AG04449 (cell line): ENCODE measurements at regions not wholly inside any gene's neighbourhood (a gene's known extent, or its start where the extent isn't known, plus 50 kb on each side); places are given as distances from the start of the nearest gene placed in this dataset.

Source experiments
- CTCF ChIA-PET: fragments of 350-600 bp; formaldehyde crosslinking; extraction: SDS; loops from one replicate; lab custom pipeline; 2021; ENCODE audit warnings: antibody characterized with exemption; lab: Yijun Ruan, JAX
- POLR2A ChIA-PET: fragments of 400-600, 350-600 bp; formaldehyde crosslinking; extraction: SDS; loops from one replicate; lab custom pipeline; 2020; ENCODE audit warnings: antibody characterized with exemption, inconsistent platforms; lab: Yijun Ruan, JAX
- DNase-seq: peaks from one replicate; pipeline ENCODE4 v3.0.0-alpha.2; 2010; ENCODE audit warnings: low read depth, low spot score
- H3K4me3 ChIP-seq: 2 replicates; pipeline ENCODE4 v1.5.1; 2011; ENCODE audit warnings: low read depth, mild to moderate bottlenecking, control low read depth, low read length
- TF ChIP-seq, protein P1 (sequence below): IDR thresholded peaks from one replicate; pipeline ENCODE4 v1.5.1; 2011; ENCODE audit warnings: mild to moderate bottlenecking, moderate library complexity, low read length, control low read depth, inconsistent platforms; ENCODE audit not compliant: insufficient read depth; ENCODE audit errors: missing control alignments

DNA sequence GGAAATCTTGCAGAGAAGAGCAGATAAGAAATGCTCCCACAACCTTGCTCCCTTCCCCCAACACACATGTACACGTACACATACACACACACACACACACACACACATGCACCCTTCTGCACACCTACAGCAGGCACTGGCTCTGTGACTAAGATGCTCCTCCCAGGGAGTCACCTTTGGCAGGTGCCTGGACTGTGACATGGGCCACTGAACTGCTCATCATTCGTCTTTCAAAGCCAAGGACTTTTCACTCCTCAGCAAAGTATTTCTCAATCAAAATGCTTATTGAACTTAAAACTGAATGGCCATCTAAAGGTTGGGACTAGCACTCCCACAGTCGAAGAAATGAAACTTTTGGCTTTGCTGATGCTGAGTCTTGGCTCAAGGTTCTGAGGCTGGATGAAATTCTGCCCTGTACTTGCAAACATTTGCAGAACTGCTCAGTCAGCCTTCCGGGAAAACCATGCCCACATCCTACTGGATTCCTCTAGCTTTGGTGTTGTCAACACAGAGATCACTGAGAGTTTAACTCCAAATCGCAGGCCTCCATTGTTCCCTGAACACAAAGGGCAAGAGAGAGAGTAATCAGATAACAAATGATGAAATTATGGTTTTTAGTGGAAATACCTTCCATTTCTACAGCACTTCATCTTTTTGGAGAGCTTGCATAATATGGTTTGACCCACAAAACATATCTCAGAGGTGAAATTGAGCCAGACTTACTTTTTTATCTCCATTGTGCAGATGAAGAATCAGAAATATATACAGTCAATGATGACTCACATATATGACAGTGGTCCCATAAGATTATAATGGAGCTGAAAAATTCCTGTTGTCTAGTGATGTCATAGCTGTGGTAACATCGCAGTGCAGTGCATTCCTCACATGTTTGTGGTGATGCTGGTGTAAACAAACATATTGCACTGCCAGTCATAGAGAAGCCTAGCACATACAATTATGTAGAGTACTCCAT is 72.4 kb upstream of the BCAR3 start:
- ChIA-PET POLR2A (interaction anchor here (0.5 kb wide), 1 partner anchor 96 kb away, joined by 4 read pairs; no protein-coding TSS in a partner anchor), CTCF (interaction anchor here (0.8 to 2.2 kb wide), 7 partner anchors 9 to 90 kb away, joined by 3 to 14 read pairs (median 4); no protein-coding TSS in a partner anchor)
- no peak overlapping the region for H3K4me3 ChIP-seq
- DNase-seq: peak; percentile 68
- TF ChIP-seq, protein P1, sequence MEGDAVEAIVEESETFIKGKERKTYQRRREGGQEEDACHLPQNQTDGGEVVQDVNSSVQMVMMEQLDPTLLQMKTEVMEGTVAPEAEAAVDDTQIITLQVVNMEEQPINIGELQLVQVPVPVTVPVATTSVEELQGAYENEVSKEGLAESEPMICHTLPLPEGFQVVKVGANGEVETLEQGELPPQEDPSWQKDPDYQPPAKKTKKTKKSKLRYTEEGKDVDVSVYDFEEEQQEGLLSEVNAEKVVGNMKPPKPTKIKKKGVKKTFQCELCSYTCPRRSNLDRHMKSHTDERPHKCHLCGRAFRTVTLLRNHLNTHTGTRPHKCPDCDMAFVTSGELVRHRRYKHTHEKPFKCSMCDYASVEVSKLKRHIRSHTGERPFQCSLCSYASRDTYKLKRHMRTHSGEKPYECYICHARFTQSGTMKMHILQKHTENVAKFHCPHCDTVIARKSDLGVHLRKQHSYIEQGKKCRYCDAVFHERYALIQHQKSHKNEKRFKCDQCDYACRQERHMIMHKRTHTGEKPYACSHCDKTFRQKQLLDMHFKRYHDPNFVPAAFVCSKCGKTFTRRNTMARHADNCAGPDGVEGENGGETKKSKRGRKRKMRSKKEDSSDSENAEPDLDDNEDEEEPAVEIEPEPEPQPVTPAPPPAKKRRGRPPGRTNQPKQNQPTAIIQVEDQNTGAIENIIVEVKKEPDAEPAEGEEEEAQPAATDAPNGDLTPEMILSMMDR: no peak

DNA sequence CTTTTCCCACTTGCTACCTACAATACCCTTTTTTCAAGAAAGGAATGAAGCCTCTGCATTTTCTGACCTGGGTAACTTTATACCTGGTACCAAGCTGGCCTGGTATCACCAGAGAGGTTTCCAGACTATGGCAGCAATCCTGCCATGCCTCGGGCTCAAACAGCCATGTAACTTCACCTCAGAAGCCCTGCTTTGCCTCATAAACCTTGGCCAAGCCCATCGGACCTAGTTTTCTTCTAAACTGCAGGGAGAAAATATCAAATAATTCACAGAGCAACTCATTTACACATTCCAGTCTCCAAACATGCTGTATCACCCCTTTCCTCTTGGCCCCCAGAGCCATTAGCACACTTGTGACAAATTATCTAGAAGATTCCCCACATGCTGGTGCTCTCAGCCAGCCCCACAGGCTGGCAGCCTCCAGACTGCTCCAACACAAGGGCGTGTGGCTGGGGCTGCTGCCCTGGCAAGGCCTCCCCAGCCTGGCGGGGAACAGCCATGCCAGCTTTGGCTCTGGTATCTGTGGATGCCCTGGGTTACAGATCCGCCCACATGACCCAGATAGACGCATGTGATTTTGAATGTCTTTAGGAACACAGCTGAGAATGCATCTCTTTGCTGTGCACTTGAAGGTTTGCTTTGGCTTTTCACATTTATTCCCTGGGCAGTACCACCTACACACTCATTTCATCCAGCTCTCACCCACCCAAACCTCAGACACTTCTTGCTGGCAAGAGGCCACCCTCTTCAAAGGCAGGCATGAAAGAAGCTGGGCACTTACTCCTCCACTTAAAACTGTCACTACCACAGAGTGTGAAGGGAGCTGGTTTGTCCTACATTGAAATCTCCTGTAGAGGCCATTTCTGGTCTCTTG is 70.0 kb upstream of the BCAR3 start:
- TF ChIP-seq, protein P1: no peak
- ChIA-PET CTCF (interaction anchor here (1.2 to 4.4 kb wide), 5 partner anchors 12 to 92 kb away, joined by 3 to 23 read pairs (median 16); no protein-coding TSS in a partner anchor), POLR2A (interaction anchor here (0.6 kb wide), 1 partner anchor 34 kb away, joined by 5 read pairs; no protein-coding TSS in a partner anchor)
- DNase-seq: no peak
- H3K4me3 ChIP-seq: no peak overlapping the region

DNA sequence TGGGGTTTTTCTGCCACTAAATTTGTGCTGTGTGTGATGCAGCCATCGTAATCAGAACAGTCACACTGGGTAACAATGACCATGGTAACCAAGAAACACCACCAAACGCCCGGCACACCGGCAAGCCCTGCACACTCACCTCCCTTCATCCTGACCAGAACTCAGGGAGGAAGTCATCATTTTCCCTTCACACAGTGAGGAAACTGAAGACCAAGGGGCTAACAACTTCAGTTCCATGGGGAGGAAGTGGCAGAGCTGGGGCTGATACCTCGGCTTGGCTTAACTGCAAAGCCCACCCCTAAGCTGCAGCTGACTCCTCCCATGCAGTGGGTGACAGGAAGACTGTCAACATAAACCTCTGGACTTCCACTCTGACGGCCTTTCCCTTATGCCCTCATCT is 69.3 kb upstream of the BCAR3 start:
- TF ChIP-seq, protein P1: no peak
- H3K4me3 ChIP-seq: no peak overlapping the region
- no peak for DNase-seq
- ChIA-PET CTCF (interaction anchor here (1.0 to 4.4 kb wide), 6 partner anchors 11 to 93 kb away, joined by 3 to 23 read pairs (median 10); no protein-coding TSS in a partner anchor), POLR2A (no interaction called here)

DNA sequence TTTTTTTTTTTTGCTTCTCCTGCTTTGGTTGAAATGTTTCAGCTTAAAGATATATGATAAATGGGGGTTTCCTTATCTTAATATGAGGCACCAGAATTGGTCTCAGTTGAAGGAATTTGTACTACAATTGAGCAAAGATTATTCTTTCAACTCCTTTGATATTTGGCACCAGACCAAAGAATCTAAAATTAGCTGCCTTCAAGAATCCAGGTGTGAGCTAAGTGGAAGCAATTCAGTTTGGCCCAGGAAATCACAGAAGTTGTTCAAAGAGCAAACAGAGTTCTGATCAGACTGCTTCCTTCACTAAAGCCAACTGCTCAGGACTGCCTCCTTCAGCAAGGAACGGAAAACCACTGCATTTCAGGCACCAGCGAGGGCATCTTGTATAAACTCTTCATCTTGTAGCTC is 68.3 kb upstream of the BCAR3 start:
- H3K4me3 ChIP-seq: no peak overlapping the region
- no peak for DNase-seq
- POLR2A ChIA-PET: no interaction called here
- CTCF ChIA-PET: interaction anchor here (1.0 to 4.4 kb wide), 5 partner anchors 10 to 88 kb away, joined by 3 to 23 read pairs (median 16); no protein-coding TSS in a partner anchor
- TF ChIP-seq, protein P1: peak; percentile 4

DNA sequence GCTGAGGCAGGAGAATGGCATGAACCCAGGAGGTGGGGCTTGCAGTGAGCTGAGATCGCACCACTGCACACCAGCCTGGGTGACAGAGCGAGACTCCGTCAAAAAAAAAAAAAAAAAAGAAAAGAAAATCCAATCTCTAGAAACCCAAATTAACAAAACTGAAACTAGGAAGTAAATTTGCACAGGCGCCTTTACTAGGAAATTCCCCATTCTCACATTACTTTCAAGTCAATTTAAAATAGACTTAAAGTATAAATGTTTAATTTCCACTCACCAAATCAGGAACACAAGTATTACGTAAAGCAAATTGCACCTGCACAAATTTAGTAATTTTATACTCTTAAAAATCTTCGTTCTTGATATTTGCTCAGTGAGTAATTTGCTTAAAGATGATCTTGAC is 67.8 kb upstream of the BCAR3 start:
- ChIA-PET POLR2A (no interaction called here), CTCF (interaction anchor here (3.3 to 4.4 kb wide), 3 partner anchors 9 to 65 kb away, joined by 16 to 23 read pairs (median 18); no protein-coding TSS in a partner anchor)
- H3K4me3 ChIP-seq: no peak overlapping the region
- no peak for DNase-seq
- TF ChIP-seq, protein P1: no peak
